ENCODE measurements at regions not wholly inside any gene's neighbourhood (a gene's known extent, or its start where the extent isn't known, plus 50 kb on each side); places are given as distances from the start of the nearest gene placed in this dataset.

GRCh38 chr21:36534656-36535055 is 54.7 kb upstream of the CLDN14 start:
- no peak for TF ChIP-seq CTCF (conservative IDR thresholded peaks at IDR 0.05; ENCODE audit: low read length)
- no peak for TF ChIP-seq EZH2phosphoT487 (IDR thresholded peaks at IDR 0.05; ENCODE audit: borderline replicate concordance, low read depth, low read length)

Data from OCI-LY7 (cell line).